ENCODE measurements at regions not wholly inside any gene's neighbourhood (a gene's known extent, or its start where the extent isn't known, plus 50 kb on each side); places are given as distances from the start of the nearest gene placed in this dataset.

GRCh38 chr6:137724495-137725211, 142.4 kb upstream of the TNFAIP3 start:
- no peaks in the 10 kb centered on the region for H3K27me3 ChIP-seq (ENCODE audit: control insufficient read depth in 1 of 2, insufficient read depth in 2 of 2, low read length in 1 of 2)
- intact Hi-C loops (cut with DNase I) = no loop called here
- no peak overlapping the region for H3K4me3 ChIP-seq (ENCODE audit: low read length in 2 of 2)
- WGBS, 2 donors = 91% methylated on average over 10 of the region's 10 CpGs
- ATAC-seq (ENCODE audit: low FRiP score) (no peak), DNase-seq (peak in 1 of 2 donors; percentile 81)
- no peak overlapping the region for H3K27ac ChIP-seq (ENCODE audit: low read depth in 1 of 2, low read length in 2 of 2)
- no peaks in the 10 kb centered on the region for H3K9me3 ChIP-seq (ENCODE audit: control insufficient read depth, low read length)
- no peaks in the 10 kb centered on the region for H3K36me3 ChIP-seq (ENCODE audit: control insufficient read depth in 1 of 2, insufficient read depth in 2 of 2, low read length in 1 of 2)
- no peaks in the 10 kb centered on the region for H3K4me1 ChIP-seq (ENCODE audit: control insufficient read depth in 1 of 2, insufficient read depth in 2 of 2, low read length in 2 of 2)

GRCh38 chr6:137725949-137726348, 141.1 kb upstream of the TNFAIP3 start:
- ATAC-seq (ENCODE audit: low FRiP score) (no peak), DNase-seq (no peak)
- Histone ChIP-seq H3K4me1 (ENCODE audit: control insufficient read depth in 1 of 2, insufficient read depth in 2 of 2, low read length in 2 of 2) (no peaks in the 10 kb centered on the region), H3K27me3 (ENCODE audit: control insufficient read depth in 1 of 2, insufficient read depth in 2 of 2, low read length in 1 of 2) (no peaks in the 10 kb centered on the region), H3K4me3 (ENCODE audit: low read length in 2 of 2) (no peak overlapping the region), H3K36me3 (ENCODE audit: control insufficient read depth in 1 of 2, insufficient read depth in 2 of 2, low read length in 1 of 2) (no peaks in the 10 kb centered on the region), H3K27ac (ENCODE audit: low read depth in 1 of 2, low read length in 2 of 2) (no peak overlapping the region), H3K9me3 (ENCODE audit: control insufficient read depth, low read length) (no peaks in the 10 kb centered on the region)
- intact Hi-C loops (cut with DNase I) = no loop called here
- WGBS, 2 donors = 94 to 97% methylated on average over 2 of the region's 2 CpGs

GRCh38 chr6:137726582-137726981, 140.5 kb upstream of the TNFAIP3 start:
- Histone ChIP-seq H3K27ac (ENCODE audit: low read depth in 1 of 2, low read length in 2 of 2) (no peak overlapping the region), H3K4me3 (ENCODE audit: low read length in 2 of 2) (no peak overlapping the region), H3K4me1 (ENCODE audit: control insufficient read depth in 1 of 2, insufficient read depth in 2 of 2, low read length in 2 of 2) (no peaks in the 10 kb centered on the region), H3K9me3 (ENCODE audit: control insufficient read depth, low read length) (no peaks in the 10 kb centered on the region), H3K27me3 (ENCODE audit: control insufficient read depth in 1 of 2, insufficient read depth in 2 of 2, low read length in 1 of 2) (no peaks in the 10 kb centered on the region), H3K36me3 (ENCODE audit: control insufficient read depth in 1 of 2, insufficient read depth in 2 of 2, low read length in 1 of 2) (no peaks in the 10 kb centered on the region)
- 97 to 98% methylated on average over 1 of the region's 1 CpG for WGBS, 2 donors
- DNase-seq (no peak), ATAC-seq (ENCODE audit: low FRiP score) (no peak)
- intact Hi-C loops (cut with DNase I) = no loop called here

GRCh38 chr6:137727216-137727765, 139.8 kb upstream of the TNFAIP3 start:
- Histone ChIP-seq H3K9me3 (ENCODE audit: control insufficient read depth, low read length) (no peaks in the 10 kb centered on the region), H3K36me3 (ENCODE audit: control insufficient read depth in 1 of 2, insufficient read depth in 2 of 2, low read length in 1 of 2) (no peaks in the 10 kb centered on the region), H3K27ac (ENCODE audit: low read depth in 1 of 2, low read length in 2 of 2) (no peak overlapping the region), H3K4me1 (ENCODE audit: control insufficient read depth in 1 of 2, insufficient read depth in 2 of 2, low read length in 2 of 2) (no peaks in the 10 kb centered on the region), H3K27me3 (ENCODE audit: control insufficient read depth in 1 of 2, insufficient read depth in 2 of 2, low read length in 1 of 2) (no peaks in the 10 kb centered on the region), H3K4me3 (ENCODE audit: low read length in 2 of 2) (no peak overlapping the region)
- 85 to 86% methylated on average over 4 of the region's 4 CpGs for WGBS, 2 donors
- intact Hi-C loops (cut with DNase I) = no loop called here
- ATAC-seq (ENCODE audit: low FRiP score) (no peak), DNase-seq (no peak)

GRCh38 chr6:137728386-137729349, 138.4 kb upstream of the TNFAIP3 start:
- Histone ChIP-seq H3K27ac (ENCODE audit: low read depth in 1 of 2, low read length in 2 of 2) (no peak overlapping the region), H3K9me3 (ENCODE audit: control insufficient read depth, low read length) (no peaks in the 10 kb centered on the region), H3K4me1 (ENCODE audit: control insufficient read depth in 1 of 2, insufficient read depth in 2 of 2, low read length in 2 of 2) (no peaks in the 10 kb centered on the region), H3K36me3 (ENCODE audit: control insufficient read depth in 1 of 2, insufficient read depth in 2 of 2, low read length in 1 of 2) (no peaks in the 10 kb centered on the region), H3K4me3 (ENCODE audit: low read length in 2 of 2) (no peak overlapping the region), H3K27me3 (ENCODE audit: control insufficient read depth in 1 of 2, insufficient read depth in 2 of 2, low read length in 1 of 2) (no peaks in the 10 kb centered on the region)
- ATAC-seq (ENCODE audit: low FRiP score) = no peak
- WGBS, 2 donors = 10 to 17% methylated on average over 6 of the region's 6 CpGs
- no peak for DNase-seq
- intact Hi-C loops (cut with DNase I) = no loop called here

- H3K4me3 ChIP-seq (ENCODE audit: low read length in 2 of 2) = no peak overlapping the region
- WGBS, 2 donors = 95 to 96% methylated on average over 6 of the region's 6 CpGs
These were observed 137.0 kb upstream of the TNFAIP3 start for GRCh38 chr6:137729866-137730629.

GRCh38 chr6:137731600-137731959, 135.5 kb upstream of the TNFAIP3 start:
- intact Hi-C loops (cut with DNase I) = no loop called here
- Histone ChIP-seq H3K27ac (ENCODE audit: low read depth in 1 of 2, low read length in 2 of 2) (no peak overlapping the region), H3K4me3 (ENCODE audit: low read length in 2 of 2) (no peak overlapping the region), H3K27me3 (ENCODE audit: control insufficient read depth in 1 of 2, insufficient read depth in 2 of 2, low read length in 1 of 2) (no peaks in the 10 kb centered on the region), H3K36me3 (ENCODE audit: control insufficient read depth in 1 of 2, insufficient read depth in 2 of 2, low read length in 1 of 2) (no peaks in the 10 kb centered on the region), H3K4me1 (ENCODE audit: control insufficient read depth in 1 of 2, insufficient read depth in 2 of 2, low read length in 2 of 2) (no peaks in the 10 kb centered on the region), H3K9me3 (ENCODE audit: control insufficient read depth, low read length) (no peaks in the 10 kb centered on the region)
- 44 to 54% methylated on average over 2 of the region's 2 CpGs for WGBS, 2 donors
- no peak for DNase-seq
- no peak for ATAC-seq (ENCODE audit: low FRiP score)

More at GRCh38 chr6:137729866-137730629, 137.0 kb upstream of the TNFAIP3 start:
- Histone ChIP-seq H3K27ac (ENCODE audit: low read depth in 1 of 2, low read length in 2 of 2) (no peak overlapping the region), H3K9me3 (ENCODE audit: control insufficient read depth, low read length) (no peaks in the 10 kb centered on the region), H3K36me3 (ENCODE audit: control insufficient read depth in 1 of 2, insufficient read depth in 2 of 2, low read length in 1 of 2) (no peaks in the 10 kb centered on the region), H3K4me1 (ENCODE audit: control insufficient read depth in 1 of 2, insufficient read depth in 2 of 2, low read length in 2 of 2) (no peaks in the 10 kb centered on the region), H3K27me3 (ENCODE audit: control insufficient read depth in 1 of 2, insufficient read depth in 2 of 2, low read length in 1 of 2) (no peaks in the 10 kb centered on the region)
- DNase-seq (no peak), ATAC-seq (ENCODE audit: low FRiP score) (no peak)
- intact Hi-C loops (cut with DNase I) = no loop called here

GRCh38 chr6:137731960-137732616, 135.0 kb upstream of the TNFAIP3 start:
- Histone ChIP-seq H3K4me3 (ENCODE audit: low read length in 2 of 2) (no peak overlapping the region), H3K27me3 (ENCODE audit: control insufficient read depth in 1 of 2, insufficient read depth in 2 of 2, low read length in 1 of 2) (no peaks in the 10 kb centered on the region), H3K9me3 (ENCODE audit: control insufficient read depth, low read length) (no peaks in the 10 kb centered on the region), H3K36me3 (ENCODE audit: control insufficient read depth in 1 of 2, insufficient read depth in 2 of 2, low read length in 1 of 2) (no peaks in the 10 kb centered on the region), H3K4me1 (ENCODE audit: control insufficient read depth in 1 of 2, insufficient read depth in 2 of 2, low read length in 2 of 2) (no peaks in the 10 kb centered on the region), H3K27ac (ENCODE audit: low read depth in 1 of 2, low read length in 2 of 2) (no peak overlapping the region)
- ATAC-seq (ENCODE audit: low FRiP score) (no peak), DNase-seq (no peak)
- 64 to 65% methylated on average over 4 of the region's 4 CpGs for WGBS, 2 donors
- intact Hi-C loops (cut with DNase I) = no loop called here

All from aorta (tissue), 5 donors.